ENCODE measurements at regions not wholly inside any gene's neighbourhood (a gene's known extent, or its start where the extent isn't known, plus 50 kb on each side); places are given as distances from the start of the nearest gene placed in this dataset.

DNA sequence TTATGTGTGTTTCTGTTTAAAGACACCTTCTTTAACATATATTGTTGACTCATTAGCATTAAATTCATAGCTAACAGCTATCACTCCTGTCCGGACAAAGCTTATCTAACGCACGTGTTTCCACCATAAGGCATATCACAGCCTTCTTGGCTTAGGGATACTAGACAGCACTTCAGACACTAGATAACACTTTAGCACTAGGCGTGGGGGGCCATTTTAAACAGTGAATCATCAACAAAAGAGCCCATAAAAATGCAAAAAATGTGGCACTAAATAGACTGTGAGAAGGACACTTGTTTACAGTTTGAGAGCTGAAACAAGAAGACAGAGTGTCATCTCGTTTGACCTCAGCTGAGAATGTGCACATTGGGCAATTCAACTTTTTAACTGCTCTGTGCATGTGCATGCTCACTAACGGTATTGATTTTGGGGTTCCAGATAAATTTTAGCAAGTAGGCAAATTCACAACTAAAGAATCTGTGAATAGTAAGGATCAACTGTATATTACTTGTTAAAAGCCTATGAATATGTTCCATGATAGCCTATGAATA lies 58.9 kb upstream of the RAI2 start (continued):
- TF ChIP-seq ZNF778 (CRISPR knock-in tag; IDR thresholded peaks at IDR 0.05) = no peak
- no peak for TF ChIP-seq ZNF780A (CRISPR knock-in tag; IDR thresholded peaks at IDR 0.05)
- no peak for TF ChIP-seq SNRNP70 (optimal IDR thresholded peaks at IDR 0.05; ENCODE audit: low read depth, low read length)
- TF ChIP-seq TEAD1 (CRISPR knock-in tag; IDR thresholded peaks at IDR 0.05) = no peak
- no peak for TF ChIP-seq CBFB (CRISPR knock-in tag; IDR thresholded peaks at IDR 0.05)
- no peak for TF ChIP-seq GTF3C2 (IDR thresholded peaks at IDR 0.05; ENCODE audit: borderline replicate concordance, extremely low read depth, insufficient read length)
- TF ChIP-seq RHOXF2B (CRISPR knock-in tag; conservative IDR thresholded peaks at IDR 0.05) = no peak
- peak; percentile 75 for TF ChIP-seq TCF3 (CRISPR knock-in tag; IDR thresholded peaks at IDR 0.05)
- TF ChIP-seq IRF9 (tag; IDR thresholded peaks at IDR 0.05) = no peak
- TF ChIP-seq ZNF354B (CRISPR knock-in tag; IDR thresholded peaks at IDR 0.05) = no peak
- no peak for TF ChIP-seq ZNF431 (CRISPR knock-in tag; IDR thresholded peaks at IDR 0.05)
- TF ChIP-seq BRD9 (IDR thresholded peaks at IDR 0.05; ENCODE audit: low read depth, partially characterized antibody) = no peak
- TF ChIP-seq PREB (CRISPR knock-in tag; IDR thresholded peaks at IDR 0.05) = no peak
- TF ChIP-seq MEF2D (tag; conservative IDR thresholded peaks at IDR 0.05; ENCODE audit: low read depth) = no peak
- peak; percentile 89 for TF ChIP-seq CBFA2T3 (IDR thresholded peaks at IDR 0.05)
- no peak for TF ChIP-seq TRIM28 (IDR thresholded peaks at IDR 0.05)
- no peak for TF ChIP-seq MCM5 (IDR thresholded peaks at IDR 0.05; ENCODE audit: low read depth)
- peak; percentile 35; the same call in 1 of the 2 replicates for TF ChIP-seq MTA2 (IDR thresholded peaks at IDR 0.05; ENCODE audit: low read depth)
- TF ChIP-seq, protein P1, sequence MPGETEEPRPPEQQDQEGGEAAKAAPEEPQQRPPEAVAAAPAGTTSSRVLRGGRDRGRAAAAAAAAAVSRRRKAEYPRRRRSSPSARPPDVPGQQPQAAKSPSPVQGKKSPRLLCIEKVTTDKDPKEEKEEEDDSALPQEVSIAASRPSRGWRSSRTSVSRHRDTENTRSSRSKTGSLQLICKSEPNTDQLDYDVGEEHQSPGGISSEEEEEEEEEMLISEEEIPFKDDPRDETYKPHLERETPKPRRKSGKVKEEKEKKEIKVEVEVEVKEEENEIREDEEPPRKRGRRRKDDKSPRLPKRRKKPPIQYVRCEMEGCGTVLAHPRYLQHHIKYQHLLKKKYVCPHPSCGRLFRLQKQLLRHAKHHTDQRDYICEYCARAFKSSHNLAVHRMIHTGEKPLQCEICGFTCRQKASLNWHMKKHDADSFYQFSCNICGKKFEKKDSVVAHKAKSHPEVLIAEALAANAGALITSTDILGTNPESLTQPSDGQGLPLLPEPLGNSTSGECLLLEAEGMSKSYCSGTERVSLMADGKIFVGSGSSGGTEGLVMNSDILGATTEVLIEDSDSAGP (CRISPR knock-in tag; IDR thresholded peaks at IDR 0.05) = no peak
- TF ChIP-seq, protein P2, sequence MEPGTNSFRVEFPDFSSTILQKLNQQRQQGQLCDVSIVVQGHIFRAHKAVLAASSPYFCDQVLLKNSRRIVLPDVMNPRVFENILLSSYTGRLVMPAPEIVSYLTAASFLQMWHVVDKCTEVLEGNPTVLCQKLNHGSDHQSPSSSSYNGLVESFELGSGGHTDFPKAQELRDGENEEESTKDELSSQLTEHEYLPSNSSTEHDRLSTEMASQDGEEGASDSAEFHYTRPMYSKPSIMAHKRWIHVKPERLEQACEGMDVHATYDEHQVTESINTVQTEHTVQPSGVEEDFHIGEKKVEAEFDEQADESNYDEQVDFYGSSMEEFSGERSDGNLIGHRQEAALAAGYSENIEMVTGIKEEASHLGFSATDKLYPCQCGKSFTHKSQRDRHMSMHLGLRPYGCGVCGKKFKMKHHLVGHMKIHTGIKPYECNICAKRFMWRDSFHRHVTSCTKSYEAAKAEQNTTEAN (CRISPR knock-in tag; IDR thresholded peaks at IDR 0.05) = no peak
- no peak for TF ChIP-seq SRF (CRISPR knock-in tag; IDR thresholded peaks at IDR 0.05)

Data from K562 (cell line).